Amygdala (tissue), 56 donors: ENCODE measurements at regions not wholly inside any gene's neighbourhood (a gene's known extent, or its start where the extent isn't known, plus 50 kb on each side); places are given as distances from the start of the nearest gene placed in this dataset.
A peak's percentile ranks its signal among the peaks of the same experiment; 100 is the strongest.
"Not testable (repeated sequence)": the region's sequence is repeated elsewhere in the genome, so short reads cannot be mapped to it uniquely, and the experiment has no call there.

Experiments used
- DNase-seq, 56 donors: peaks; one replicate each; lab custom pipeline; 2025; lab: John Stamatoyannopoulos, UW

- no peak for DNase-seq
These were observed 129.1 kb downstream of the TNFRSF21 start for GRCh38 chr6:47180633-47181032.

DNA sequence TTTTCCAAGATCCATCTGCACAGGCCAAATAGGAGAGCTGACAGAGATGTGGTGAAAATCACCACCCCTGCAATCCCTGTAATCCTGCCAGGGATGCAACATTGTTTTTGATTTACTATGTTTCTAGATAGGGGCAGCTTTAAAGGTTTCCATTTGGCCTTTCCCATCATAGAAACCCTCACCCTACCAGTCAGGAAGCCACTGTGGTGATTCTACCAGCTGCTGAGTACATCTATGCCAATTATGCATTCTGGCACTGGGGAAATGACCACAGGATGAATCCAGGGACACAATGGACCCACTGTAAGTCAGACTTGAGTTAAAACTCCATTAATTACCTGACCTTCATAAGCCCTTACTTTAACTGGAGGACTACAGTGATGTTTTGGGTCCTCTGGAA is 130.4 kb downstream of the TNFRSF21 start:
- no peak for DNase-seq

- no peak for DNase-seq
These were observed 133.5 kb upstream of the ADGRF1 start for GRCh38 chr6:47175656-47176055.

GRCh38 chr6:47174502-47175023 is 132.4 kb upstream of the ADGRF1 start:
- no peak for DNase-seq

- not testable (repeated sequence) for DNase-seq
These were observed 131.9 kb upstream of the ADGRF1 start for GRCh38 chr6:47174063-47174462.

GRCh38 chr6:47173145-47173544 is 131.0 kb upstream of the ADGRF1 start:
- not testable (repeated sequence) for DNase-seq

DNA sequence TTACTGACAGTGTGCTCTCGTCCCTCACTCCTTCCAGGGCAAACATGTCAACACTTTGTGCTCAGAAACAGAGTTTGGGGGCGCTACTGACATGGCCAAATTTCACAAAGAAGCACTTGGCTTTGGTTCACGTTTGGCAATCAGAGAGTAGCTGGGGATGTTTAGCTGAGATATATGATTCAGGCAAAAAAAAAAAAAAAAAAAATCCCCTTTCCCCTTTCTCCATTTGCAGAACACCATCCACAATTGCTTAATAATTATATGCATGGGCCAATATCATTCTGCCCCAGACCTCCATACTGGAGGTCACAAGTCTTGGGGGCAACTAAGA is 128.4 kb upstream of the ADGRF1 start:
- DNase-seq = no peak

DNA sequence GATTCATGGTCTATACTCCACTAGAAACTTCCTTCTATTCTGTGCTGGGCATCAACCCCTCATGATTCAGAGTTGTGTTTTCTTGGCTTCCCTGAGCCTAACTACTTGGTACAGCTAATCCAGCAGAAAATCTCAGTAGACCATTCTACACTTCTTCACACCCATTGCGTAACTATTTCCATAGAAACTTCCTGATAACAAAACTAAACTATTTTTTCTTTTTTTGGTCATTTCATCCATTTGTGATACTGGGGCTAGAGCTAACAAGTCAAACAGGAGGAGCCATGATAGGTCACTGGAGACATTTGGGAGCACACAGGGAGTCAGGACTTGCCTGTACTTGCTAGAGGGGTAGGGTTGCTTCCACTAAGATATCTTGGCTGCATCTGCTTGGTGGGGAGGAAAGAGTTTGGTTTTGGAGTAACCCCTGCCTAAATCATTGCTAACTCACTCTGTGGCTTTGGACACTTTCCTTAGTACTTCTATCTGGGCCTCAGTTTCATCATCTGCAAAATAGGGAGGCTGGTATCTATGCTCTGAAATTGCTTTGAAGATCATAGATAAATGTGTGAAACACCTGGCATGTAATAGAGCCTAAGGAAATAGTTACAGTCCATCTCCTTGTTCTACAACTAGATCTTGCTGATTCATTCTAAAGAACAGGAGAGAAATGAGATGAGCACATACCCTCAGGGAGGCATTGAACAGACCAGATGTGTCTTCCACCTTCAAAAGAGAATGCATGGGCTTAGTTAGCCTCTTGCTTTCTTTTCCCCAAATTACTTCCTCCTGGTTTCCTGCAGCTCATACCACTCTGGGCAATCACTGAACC is 127.9 kb upstream of the ADGRF1 start:
- DNase-seq = no peak

- DNase-seq = no peak
These were observed 126.0 kb upstream of the ADGRF1 start for GRCh38 chr6:47168180-47168579.

GRCh38 chr6:47165918-47166317 is 123.8 kb upstream of the ADGRF1 start:
- no peak for DNase-seq

- DNase-seq = no peak
These were observed 122.7 kb upstream of the ADGRF1 start for GRCh38 chr6:47164877-47165276.

DNA sequence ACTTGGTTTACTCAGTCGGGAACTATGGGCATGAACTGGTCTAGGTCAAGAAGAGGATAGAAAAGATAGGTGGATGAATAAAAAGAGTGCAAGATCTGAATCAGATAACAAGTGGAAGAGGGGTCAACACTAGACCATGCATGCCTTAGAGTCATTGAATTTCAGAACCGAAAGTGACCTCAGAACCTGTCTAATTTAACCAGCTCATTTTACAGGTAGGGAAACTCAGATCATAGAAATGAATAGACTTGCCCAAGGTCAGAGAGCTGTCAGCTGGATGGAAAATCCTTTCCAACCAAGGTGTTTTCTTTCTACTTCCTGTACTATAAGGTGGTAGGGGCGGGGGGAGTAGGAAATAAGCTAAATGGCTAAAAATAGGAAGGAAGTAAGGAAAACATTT is 121.4 kb upstream of the ADGRF1 start:
- no peak for DNase-seq

DNA sequence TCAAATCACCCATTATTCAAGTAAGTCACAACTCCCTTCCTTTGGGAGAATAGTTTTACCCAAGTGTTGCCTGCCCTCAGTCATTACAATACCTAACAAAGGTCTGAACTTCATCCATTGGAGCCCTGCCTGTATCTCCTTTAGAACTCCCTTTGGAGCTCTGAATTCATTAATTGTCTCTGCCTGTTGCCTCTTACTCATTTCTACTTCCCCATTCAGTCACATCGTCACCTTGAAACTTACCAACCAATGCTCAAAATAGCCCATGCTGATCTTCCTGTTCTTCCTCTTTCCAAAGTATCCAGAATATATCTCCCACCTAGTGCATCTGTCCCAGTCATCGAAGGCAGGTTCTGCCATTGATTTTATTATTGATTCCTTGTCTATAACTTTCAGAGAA is 120.7 kb upstream of the ADGRF1 start:
- no peak for DNase-seq

DNA sequence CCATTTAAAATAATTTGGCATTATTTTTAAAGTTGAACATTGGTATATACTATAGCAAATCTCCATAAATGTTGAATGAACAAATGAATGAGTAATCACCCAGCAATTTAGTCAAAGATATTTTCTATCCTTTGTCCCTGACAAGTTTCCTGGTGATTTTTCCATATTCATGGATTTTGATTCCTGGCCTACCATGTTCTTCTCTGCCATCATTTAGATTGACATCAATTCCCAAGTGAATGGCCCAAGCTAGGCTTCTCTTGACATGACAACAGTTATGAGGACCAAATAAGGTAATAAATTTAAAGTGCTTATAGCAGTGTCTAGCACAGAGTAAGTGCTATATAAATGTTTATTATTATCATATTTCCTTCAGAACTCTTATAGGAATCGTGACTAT is 120.1 kb upstream of the ADGRF1 start:
- DNase-seq = no peak

DNA sequence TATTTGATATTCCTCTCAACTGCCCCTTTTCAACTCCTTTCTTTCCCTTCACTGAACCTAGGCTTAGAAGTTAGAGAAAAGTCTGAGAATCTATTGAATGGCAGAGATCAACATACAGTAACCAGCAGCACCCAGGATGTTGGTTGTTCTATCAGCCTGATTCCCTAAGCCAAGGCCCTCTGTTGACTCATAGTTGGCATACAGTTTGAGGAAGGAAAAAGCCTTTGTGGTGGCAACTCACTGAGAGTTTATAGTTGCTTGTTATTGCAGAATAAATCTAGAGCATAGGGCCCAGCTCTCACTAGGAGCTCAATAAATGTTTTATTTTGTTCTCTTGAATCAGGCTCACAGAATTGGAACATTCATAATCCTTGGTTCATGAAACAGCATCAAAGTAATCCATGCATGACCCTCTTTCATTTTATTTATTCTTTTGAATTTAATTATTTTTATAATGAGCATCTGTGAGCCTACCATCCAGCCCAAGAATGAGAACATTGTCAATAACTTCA is 119.1 kb upstream of the ADGRF1 start:
- DNase-seq = peak in 1 of 56 donors; percentile 3

GRCh38 chr6:47160702-47161101 is 118.6 kb upstream of the ADGRF1 start:
- DNase-seq = no peak

DNA sequence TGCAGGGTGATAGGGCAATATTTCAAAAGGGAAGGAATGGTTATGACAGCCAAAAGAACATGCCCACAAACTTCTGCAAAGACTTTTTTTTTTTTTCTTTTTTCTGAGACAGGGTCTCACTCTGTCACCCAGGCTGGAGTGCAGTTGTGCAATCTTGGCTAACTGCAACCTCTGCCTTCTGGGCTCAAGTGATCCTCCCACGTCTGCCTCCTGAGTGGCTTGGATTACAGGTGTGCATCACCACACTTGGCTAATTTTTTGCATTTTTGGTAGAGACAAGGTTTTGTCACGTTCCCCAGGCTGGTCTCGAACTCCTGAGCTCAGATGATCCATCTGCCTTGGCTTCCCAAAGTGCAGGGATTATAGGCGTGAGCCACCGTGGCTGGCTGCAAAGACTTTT is 117.6 kb upstream of the ADGRF1 start:
- no peak for DNase-seq

GRCh38 chr6:47157653-47158219 is 115.6 kb upstream of the ADGRF1 start:
- no peak for DNase-seq

GRCh38 chr6:47157063-47157462 is 114.9 kb upstream of the ADGRF1 start:
- DNase-seq = no peak

DNA sequence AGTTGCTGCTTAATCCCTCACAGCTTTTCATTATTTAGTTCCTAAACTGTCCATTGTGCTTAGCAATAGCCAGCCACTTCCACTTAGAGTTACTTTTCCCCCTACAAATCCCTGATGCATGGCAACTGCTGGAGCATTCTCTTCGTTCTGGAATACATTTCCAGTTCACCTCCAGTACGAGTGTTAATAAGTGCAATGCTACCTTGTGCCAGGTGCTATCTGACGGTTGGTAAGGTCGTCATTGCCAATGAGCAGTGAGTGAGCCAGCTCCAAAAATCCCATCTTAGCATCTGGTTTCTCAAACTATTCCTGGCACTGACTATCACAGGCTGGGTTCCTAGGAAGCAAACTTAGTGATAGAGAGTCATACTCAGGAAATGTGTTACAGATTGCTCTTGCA is 114.1 kb upstream of the ADGRF1 start:
- no peak for DNase-seq

- DNase-seq = no peak
These were observed 111.2 kb upstream of the ADGRF1 start for GRCh38 chr6:47153404-47153755.
